Activated naive CD8-positive, alpha-beta T cell treated with anti-CD3 and anti-CD28 coated beads, Interleukin-2, amount 10 ng/mL, durations not matched to agents 7 days and 5 days (primary cell): ENCODE measurements at regions not wholly inside any gene's neighbourhood (a gene's known extent, or its start where the extent isn't known, plus 50 kb on each side); places are given as distances from the start of the nearest gene placed in this dataset.
"Not testable (repeated sequence)": the region's sequence is repeated elsewhere in the genome, so short reads cannot be mapped to it uniquely, and the experiment has no call there.

Experiments
- ATAC-seq: fragments of 150-1000 bp; cut with Tn5 transposase; one replicate; pipeline ENCODE4 v1.10.0; 2021; ENCODE audit warnings: low read depth, moderate library complexity
- POLR2A ChIA-PET: fragments of 350-600 bp; sonication (Branson Sonifier 250); formaldehyde crosslinking; loops from one replicate; lab custom pipeline; 2021; ENCODE audit warnings: antibody characterized with exemption; lab: Charles Lee
- DNase-seq: peaks from one replicate; pipeline ENCODE4 v3.0.0; 2021
- H3K27ac Mint-ChIP-seq: one replicate; pipeline ENCODE4 v1.8.0; 2022; ENCODE audit warnings: mild to moderate bottlenecking, mixed read lengths
- H3K27me3 Mint-ChIP-seq: one replicate; pipeline ENCODE4 v1.8.0; 2022; ENCODE audit warnings: mild to moderate bottlenecking, moderate library complexity, mixed read lengths
- H3K36me3 Mint-ChIP-seq: one replicate; pipeline ENCODE4 v1.8.0; 2021; ENCODE audit warnings: mild to moderate bottlenecking, mixed read lengths
- H3K4me1 Mint-ChIP-seq: one replicate; pipeline ENCODE4 v1.8.0; 2021; ENCODE audit warnings: mixed read lengths
- H3K4me3 Mint-ChIP-seq: one replicate; pipeline ENCODE4 v1.8.0; 2022; ENCODE audit warnings: mild to moderate bottlenecking, moderate library complexity, mixed read lengths
- H3K9me3 Mint-ChIP-seq: one replicate; pipeline ENCODE4 v1.8.0; 2021; ENCODE audit warnings: mixed read lengths

DNA sequence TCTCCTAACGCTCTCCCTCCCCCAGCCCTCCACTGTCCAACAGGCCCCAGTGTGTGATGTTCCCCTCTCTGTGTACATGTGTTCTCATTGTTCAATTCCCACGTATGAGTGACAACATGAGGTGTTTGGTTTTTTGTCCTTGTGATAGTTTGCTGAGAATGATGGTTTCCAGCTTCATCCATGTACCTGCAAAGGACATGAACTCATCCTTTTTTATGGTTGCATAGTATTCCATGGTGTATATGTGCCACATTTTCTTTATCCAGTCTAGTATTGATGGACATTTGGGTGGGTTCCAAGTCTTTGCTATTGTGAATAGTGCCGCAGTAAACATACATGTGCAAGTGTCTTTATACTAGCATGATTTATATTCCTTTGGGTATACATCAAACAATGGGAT, 347.4 kb downstream of the MAGEE1 start:
- H3K4me1 Mint-ChIP-seq, POLR2A ChIA-PET, H3K9me3 Mint-ChIP-seq, H3K27me3 Mint-ChIP-seq, ATAC-seq, H3K4me3 Mint-ChIP-seq, H3K27ac Mint-ChIP-seq, DNase-seq, H3K36me3 Mint-ChIP-seq: not testable (repeated sequence)

DNA sequence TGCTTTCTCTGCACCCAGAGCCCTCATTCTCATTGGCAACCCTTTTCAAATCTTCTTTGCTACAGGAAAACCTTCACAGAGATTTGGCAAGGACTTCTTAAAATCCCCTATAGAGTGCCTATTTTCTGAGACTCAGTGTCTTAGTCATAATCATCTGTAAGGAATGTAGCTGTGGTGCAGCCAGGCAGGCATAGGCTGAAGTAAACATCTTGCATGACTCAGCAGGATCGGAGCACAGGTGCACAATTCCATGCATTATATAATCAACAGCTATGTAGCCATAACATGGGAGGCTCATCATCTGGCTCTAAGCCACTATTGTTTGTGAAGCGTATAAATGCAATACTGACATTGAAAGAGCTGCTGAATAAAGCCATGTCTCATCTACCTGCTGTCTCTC, 368.8 kb downstream of the MAGEE1 start:
- Mint-ChIP-seq H3K27ac (no peak overlapping the region), H3K27me3 (no peaks in the 10 kb centered on the region), H3K4me1 (no peaks in the 10 kb centered on the region), H3K36me3 (no peaks in the 10 kb centered on the region), H3K4me3 (no peak overlapping the region), H3K9me3 (no peaks in the 10 kb centered on the region)
- ATAC-seq (no peak), DNase-seq (no peak)
- POLR2A ChIA-PET, result no interaction called here

DNA sequence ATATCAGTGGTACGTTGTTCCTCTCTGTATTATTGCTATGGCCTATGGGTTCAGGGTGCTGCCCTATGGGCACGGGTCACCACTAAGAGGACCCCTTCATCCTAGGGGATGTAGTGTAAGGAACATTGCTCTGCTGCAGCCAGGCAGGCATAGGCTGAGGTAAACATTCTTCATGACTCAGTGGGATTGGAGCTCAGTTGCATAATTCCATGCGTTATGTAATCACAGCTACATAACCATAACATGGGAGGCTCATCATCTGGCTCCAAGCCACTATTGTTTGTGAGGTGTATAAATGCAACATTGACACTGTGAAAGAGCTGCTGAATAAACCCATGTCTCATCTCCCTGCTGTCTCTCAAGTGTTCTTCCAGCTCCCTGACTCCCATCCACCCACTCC, 375.2 kb downstream of the MAGEE1 start:
- DNase-seq, result no peak
- POLR2A ChIA-PET, result no interaction called here
- H3K4me1 Mint-ChIP-seq, result no peaks in the 10 kb centered on the region
- no peaks in the 10 kb centered on the region for H3K36me3 Mint-ChIP-seq
- H3K27me3 Mint-ChIP-seq, result no peaks in the 10 kb centered on the region
- no peak overlapping the region for H3K4me3 Mint-ChIP-seq
- H3K27ac Mint-ChIP-seq, result no peak overlapping the region
- ATAC-seq, result no peak
- no peaks in the 10 kb centered on the region for H3K9me3 Mint-ChIP-seq

DNA sequence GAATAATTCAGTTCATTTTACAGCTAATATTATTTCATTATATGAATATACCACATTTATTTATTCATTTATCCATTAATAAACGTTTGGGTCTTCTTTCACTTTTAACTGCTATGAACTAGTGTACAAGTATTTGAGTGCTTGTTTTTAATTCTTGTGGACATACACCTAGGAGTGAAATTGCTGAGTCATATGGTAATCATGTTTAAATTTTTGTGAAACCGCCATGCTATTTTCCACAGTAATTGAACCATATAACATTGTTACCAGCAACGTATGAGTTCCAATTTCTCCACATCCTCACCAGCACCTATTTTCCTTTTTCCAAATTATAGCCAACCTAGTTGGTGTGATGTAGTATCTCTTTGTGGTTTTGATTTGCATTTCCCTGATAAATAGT, 388.2 kb downstream of the MAGEE1 start:
- no peaks in the 10 kb centered on the region for H3K9me3 Mint-ChIP-seq
- no peaks in the 10 kb centered on the region for H3K36me3 Mint-ChIP-seq

DNA sequence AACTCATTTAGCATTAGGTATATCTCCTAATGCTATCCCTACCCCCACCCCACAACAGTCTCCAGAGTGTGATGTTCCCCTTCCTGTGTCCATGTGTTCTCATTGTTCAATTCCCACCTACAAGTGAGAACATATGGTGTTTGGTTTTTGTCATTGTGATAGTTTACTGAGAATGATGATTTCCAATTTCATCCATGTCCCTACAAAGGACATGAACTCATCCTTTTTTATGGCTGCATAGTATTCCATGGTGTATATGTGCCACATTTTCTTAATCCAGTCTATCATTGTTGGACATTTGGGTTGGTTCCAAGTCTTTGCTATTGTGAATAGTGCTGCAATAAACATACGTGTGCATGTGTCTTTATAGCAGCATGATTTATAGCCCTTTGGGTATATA, 389.8 kb downstream of the MAGEE1 start:
- H3K27me3 Mint-ChIP-seq, POLR2A ChIA-PET, H3K4me1 Mint-ChIP-seq, DNase-seq, H3K27ac Mint-ChIP-seq, ATAC-seq, H3K36me3 Mint-ChIP-seq, H3K9me3 Mint-ChIP-seq, H3K4me3 Mint-ChIP-seq: not testable (repeated sequence)

More for the DNA sequence above, 388.2 kb downstream of the MAGEE1 start:
- POLR2A ChIA-PET, result no interaction called here
- ATAC-seq (no peak), DNase-seq (no peak)
- Mint-ChIP-seq H3K27ac (no peak overlapping the region), H3K4me3 (no peak overlapping the region), H3K4me1 (no peaks in the 10 kb centered on the region), H3K27me3 (no peaks in the 10 kb centered on the region)

DNA sequence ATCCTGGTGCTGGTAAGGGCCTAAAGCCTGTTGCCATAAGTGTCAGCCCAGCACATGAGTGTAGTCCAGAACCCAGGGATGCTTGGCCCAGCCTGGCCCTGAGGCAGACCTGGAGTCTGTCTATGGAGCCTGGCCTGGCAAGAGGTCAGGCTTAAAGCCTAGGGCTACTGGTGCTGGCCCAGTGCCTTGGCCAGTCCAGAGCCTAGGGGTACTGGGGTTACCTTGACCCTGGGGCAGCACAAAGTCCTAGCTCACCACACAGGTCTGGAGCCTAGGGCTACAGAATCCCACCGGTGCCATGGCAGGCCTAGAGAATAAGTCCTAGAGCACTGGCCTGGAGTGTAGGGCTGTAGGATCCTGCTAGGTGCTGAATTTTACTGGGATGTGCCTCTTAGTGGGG, 393.8 kb downstream of the MAGEE1 start:
- Mint-ChIP-seq H3K4me1 (no peaks in the 10 kb centered on the region), H3K27me3 (no peaks in the 10 kb centered on the region), H3K27ac (no peak overlapping the region), H3K36me3 (no peaks in the 10 kb centered on the region), H3K9me3 (no peaks in the 10 kb centered on the region), H3K4me3 (no peak overlapping the region)
- POLR2A ChIA-PET, result no interaction called here
- no peak for DNase-seq
- ATAC-seq, result no peak

DNA sequence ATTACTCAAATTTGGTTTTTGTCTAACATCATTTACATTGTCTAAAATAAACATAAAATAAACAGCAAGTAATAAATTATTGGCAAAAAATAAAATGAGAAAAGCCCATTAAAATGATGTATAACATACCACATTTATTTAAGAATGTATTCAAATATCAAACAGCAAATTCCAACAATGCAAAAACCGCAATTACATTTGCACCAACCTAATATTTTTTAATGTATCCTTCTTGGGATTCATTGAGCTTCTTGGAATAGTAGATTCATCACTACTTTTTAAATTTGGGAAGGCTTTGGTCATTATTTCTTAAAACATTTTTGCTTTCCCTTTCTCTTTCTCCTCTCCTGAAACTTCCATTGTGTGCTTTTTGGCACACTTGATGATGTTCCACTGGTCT, 400.2 kb downstream of the MAGEE1 start:
- POLR2A ChIA-PET, result no interaction called here
- Mint-ChIP-seq H3K36me3 (no peaks in the 10 kb centered on the region), H3K27ac (no peak overlapping the region), H3K4me1 (no peaks in the 10 kb centered on the region), H3K4me3 (no peak overlapping the region), H3K27me3 (no peaks in the 10 kb centered on the region), H3K9me3 (no peaks in the 10 kb centered on the region)
- ATAC-seq, result no peak
- no peak for DNase-seq

DNA sequence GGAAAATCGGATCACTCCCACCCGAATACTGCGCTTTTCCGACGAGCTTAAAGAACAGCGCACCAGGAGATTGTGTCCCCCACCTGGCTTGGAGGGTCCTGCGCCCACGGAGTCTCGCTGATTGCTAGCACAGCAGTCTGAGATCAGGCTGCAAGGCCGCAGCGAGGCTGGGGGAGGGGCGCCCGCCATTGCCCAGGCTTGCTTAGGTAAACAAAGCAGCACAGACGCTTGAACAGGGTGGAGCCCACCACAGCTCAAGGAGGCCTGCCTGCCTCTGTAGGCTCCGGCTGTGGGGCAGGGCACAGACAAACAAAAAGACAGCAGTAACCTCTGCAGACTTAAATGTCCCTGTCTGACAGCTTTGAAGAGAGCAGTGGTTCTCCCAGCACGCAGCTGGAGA, 413.4 kb downstream of the MAGEE1 start:
- POLR2A ChIA-PET, H3K36me3 Mint-ChIP-seq, H3K9me3 Mint-ChIP-seq, ATAC-seq, H3K27ac Mint-ChIP-seq, H3K4me1 Mint-ChIP-seq, DNase-seq, H3K27me3 Mint-ChIP-seq, H3K4me3 Mint-ChIP-seq: not testable (repeated sequence)

DNA sequence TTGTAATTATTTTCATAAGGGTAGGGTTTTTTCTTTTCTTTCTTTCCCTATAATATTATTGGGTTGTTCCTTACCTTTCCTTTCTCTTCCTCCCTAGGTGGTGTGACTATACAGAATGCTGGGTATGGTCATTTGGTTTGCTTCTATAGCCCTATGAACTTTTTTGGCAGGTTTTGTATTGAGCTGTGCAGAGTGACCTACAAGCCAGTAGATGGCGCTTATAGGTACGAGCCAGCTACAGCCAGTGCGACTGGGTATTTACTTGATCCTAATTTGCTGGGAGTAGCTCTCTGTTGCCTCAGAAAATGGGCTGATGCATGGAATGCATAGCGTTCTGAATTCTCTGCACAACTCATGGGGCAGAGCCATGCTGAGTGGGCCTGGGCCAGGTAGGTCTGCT, 423.3 kb downstream of the MAGEE1 start:
- H3K27me3 Mint-ChIP-seq, result no peaks in the 10 kb centered on the region
- H3K27ac Mint-ChIP-seq, result no peak overlapping the region
- no peaks in the 10 kb centered on the region for H3K9me3 Mint-ChIP-seq
- POLR2A ChIA-PET, result no interaction called here
- H3K4me1 Mint-ChIP-seq, result no peaks in the 10 kb centered on the region
- DNase-seq (no peak), ATAC-seq (no peak)
- no peak overlapping the region for H3K4me3 Mint-ChIP-seq
- H3K36me3 Mint-ChIP-seq, result no peaks in the 10 kb centered on the region

DNA sequence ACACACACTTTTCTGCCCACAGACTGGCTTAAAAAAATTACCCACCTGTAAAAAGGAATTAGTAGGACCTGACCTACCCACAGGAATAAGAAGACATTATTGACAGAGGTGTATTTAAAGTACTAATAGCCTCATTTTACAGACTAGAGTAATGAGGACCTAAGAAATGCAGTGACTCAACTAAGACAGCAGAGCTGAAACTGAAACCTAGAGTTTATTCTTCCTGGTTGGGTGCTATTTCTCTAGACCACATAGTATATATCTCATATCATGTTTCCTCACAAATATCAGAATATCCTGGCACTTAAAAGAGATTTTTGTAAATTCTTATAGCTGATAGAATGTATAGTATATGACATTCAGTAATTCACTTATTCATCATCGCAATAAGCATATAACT, 435.0 kb downstream of the MAGEE1 start:
- H3K4me1 Mint-ChIP-seq, result no peaks in the 10 kb centered on the region
- H3K27ac Mint-ChIP-seq, result no peak overlapping the region
- peaks cover 2% of the 10 kb centered on the region for H3K9me3 Mint-ChIP-seq
- H3K4me3 Mint-ChIP-seq, result no peak overlapping the region
- POLR2A ChIA-PET, result no interaction called here
- DNase-seq (no peak), ATAC-seq (no peak)
- H3K27me3 Mint-ChIP-seq, result no peaks in the 10 kb centered on the region
- no peaks in the 10 kb centered on the region for H3K36me3 Mint-ChIP-seq

DNA sequence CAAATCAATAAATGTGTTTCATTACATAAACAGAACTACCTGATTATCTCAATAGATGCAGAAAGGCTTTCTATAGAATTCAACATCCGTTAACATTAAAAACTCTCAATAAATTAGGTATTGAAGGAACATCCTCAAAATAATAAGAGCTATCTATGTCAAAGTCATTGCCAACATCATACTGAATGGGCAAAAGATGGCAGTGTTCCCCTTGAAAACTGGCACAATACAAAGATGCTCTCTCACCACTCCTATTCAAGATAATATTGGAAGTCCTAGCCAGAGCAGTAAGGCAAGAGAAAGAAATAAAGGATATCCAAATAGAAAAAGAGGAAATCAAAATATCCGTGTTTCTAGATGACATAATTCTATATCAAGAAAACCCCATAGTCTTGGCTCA, 466.4 kb downstream of the MAGEE1 start:
- ATAC-seq (no peak), DNase-seq (no peak)
- POLR2A ChIA-PET, result no interaction called here
- Mint-ChIP-seq H3K4me1 (no peaks in the 10 kb centered on the region), H3K36me3 (no peaks in the 10 kb centered on the region), H3K27ac (no peak overlapping the region), H3K9me3 (peaks cover 3% of the 10 kb centered on the region), H3K4me3 (no peak overlapping the region), H3K27me3 (no peaks in the 10 kb centered on the region)

DNA sequence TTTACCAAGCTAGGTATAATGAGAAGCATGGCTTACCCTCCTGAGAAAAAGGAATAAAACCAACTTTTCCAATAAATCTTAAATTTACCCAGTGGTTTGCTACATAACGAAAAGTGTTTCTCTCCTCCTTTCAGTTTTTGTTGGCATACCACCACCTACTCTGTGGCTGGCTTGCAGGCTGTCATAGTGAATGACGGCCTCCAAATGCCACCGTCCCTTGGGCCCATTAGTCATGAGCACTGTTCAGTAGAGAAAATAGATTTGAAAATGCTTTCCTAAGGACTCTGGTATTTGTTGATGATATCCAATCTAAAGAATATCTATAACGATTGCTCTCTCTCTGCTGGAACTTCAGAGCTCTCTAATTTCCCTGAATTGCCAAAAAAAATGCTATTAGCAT, 488.3 kb downstream of the MAGEE1 start:
- ATAC-seq, result no peak

DNA sequence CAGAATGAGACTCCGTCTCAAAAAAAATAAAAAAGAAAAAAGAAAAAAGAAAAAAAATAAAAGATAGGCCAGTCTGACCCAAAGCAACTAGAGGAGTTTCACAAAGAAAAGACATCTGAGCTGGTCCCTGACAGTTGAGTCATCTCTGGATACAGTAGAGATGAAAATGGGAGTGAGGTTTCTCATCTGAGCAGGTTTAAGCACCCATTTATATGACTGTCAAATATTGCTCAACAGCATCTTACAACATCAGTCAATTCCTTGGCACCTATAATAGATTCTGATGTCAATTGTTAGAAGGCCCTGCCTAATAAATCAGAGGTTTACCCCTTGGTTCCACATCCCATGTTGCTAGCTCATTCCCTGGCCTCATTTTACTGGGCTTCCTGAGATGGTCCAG, 490.5 kb downstream of the MAGEE1 start:
- no peak overlapping the region for H3K27ac Mint-ChIP-seq
- POLR2A ChIA-PET, result no interaction called here
- H3K4me1 Mint-ChIP-seq, result no peaks in the 10 kb centered on the region
- no peak overlapping the region for H3K4me3 Mint-ChIP-seq
- no peaks in the 10 kb centered on the region for H3K36me3 Mint-ChIP-seq
- H3K9me3 Mint-ChIP-seq, result no peaks in the 10 kb centered on the region
- H3K27me3 Mint-ChIP-seq, result no peaks in the 10 kb centered on the region
- no peak for DNase-seq
- no peak for ATAC-seq

More for the DNA sequence above, 488.3 kb downstream of the MAGEE1 start:
- POLR2A ChIA-PET, result no interaction called here
- Mint-ChIP-seq H3K4me3 (no peak overlapping the region), H3K36me3 (no peaks in the 10 kb centered on the region), H3K27me3 (no peaks in the 10 kb centered on the region), H3K27ac (no peak overlapping the region), H3K9me3 (no peaks in the 10 kb centered on the region), H3K4me1 (no peaks in the 10 kb centered on the region)
- DNase-seq, result no peak

DNA sequence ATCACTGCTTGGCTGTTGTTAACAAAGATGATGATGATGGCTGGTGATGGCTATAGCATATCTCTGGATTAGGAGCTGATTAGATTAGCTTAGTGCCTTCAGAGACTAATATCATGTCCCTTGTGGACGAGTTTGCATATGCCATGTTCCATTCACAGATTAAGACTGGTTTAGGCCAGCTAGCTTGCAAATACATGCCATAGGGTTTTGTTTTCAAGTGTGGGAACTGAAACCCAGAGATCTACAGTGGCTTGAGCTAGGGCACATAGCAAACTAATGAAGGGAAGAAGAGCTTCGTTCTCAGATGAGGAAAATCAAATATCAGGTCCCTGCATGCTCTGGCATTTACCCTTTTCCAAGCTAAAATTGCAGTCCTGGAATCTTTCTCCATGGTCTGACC, 492.3 kb downstream of the MAGEE1 start:
- POLR2A ChIA-PET, result no interaction called here
- no peak for DNase-seq
- H3K27me3 Mint-ChIP-seq, result no peaks in the 10 kb centered on the region
- no peak overlapping the region for H3K4me3 Mint-ChIP-seq
- H3K9me3 Mint-ChIP-seq, result no peaks in the 10 kb centered on the region
- no peaks in the 10 kb centered on the region for H3K4me1 Mint-ChIP-seq
- no peaks in the 10 kb centered on the region for H3K36me3 Mint-ChIP-seq
- H3K27ac Mint-ChIP-seq, result no peak overlapping the region
- no peak for ATAC-seq

DNA sequence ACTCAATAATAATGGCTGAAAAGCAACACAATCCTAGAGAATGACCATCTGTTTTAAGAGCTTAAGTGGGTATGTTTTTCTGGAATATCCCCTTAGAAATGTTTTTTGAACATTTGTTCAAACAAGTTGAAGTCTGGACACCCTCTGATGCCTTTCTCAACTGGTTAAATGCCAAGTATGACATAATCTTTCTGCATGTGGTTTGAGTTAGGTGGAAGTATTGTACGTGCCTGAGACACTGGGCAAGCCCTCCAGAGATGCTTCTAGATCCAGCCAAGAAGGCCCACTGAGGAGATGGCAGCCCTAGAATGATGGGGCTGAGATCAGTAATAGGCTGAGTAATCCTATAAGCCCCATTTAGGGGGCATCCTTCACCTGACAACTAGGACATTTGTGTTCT, 493.1 kb downstream of the MAGEE1 start:
- H3K4me1 Mint-ChIP-seq, result no peaks in the 10 kb centered on the region
- ATAC-seq (no peak), DNase-seq (no peak)
- no peak overlapping the region for H3K27ac Mint-ChIP-seq
- H3K27me3 Mint-ChIP-seq, result no peaks in the 10 kb centered on the region
- no peaks in the 10 kb centered on the region for H3K36me3 Mint-ChIP-seq
- POLR2A ChIA-PET, result no interaction called here
- H3K9me3 Mint-ChIP-seq, result no peaks in the 10 kb centered on the region
- H3K4me3 Mint-ChIP-seq, result no peak overlapping the region
